Activated CD4-positive, alpha-beta memory T cell treated with anti-CD3 and anti-CD28 coated beads, Interleukin-2, amount 10 ng/mL, durations not matched to agents 7 days and 5 days (primary cell): ENCODE measurements at regions not wholly inside any gene's neighbourhood (a gene's known extent, or its start where the extent isn't known, plus 50 kb on each side); places are given as distances from the start of the nearest gene placed in this dataset.
"Not testable (repeated sequence)": the region's sequence is repeated elsewhere in the genome, so short reads cannot be mapped to it uniquely, and the experiment has no call there.

ENCODE experiments used
- CTCF ChIA-PET: fragments of 350-600 bp; sonication (Branson Sonifier 250); formaldehyde crosslinking; loops from one replicate; lab custom pipeline; 2021; ENCODE audit warnings: antibody characterized with exemption, inconsistent platforms; lab: Charles Lee
- POLR2A ChIA-PET: fragments of 350-600 bp; sonication (Branson Sonifier 250); formaldehyde crosslinking; loops from one replicate; lab custom pipeline; 2021; ENCODE audit warnings: antibody characterized with exemption; lab: Charles Lee
- DNase-seq: peaks from one replicate; pipeline ENCODE4 v3.0.0-alpha.2; 2020
- H3K27ac Mint-ChIP-seq: one replicate; pipeline ENCODE4 v1.8.0; 2021; ENCODE audit warnings: mild to moderate bottlenecking, mixed read lengths
- H3K27me3 Mint-ChIP-seq: one replicate; pipeline ENCODE4 v1.8.0; 2021; ENCODE audit warnings: mixed read lengths
- H3K36me3 Mint-ChIP-seq: one replicate; pipeline ENCODE4 v1.8.0; 2021; ENCODE audit warnings: low read depth, mixed read lengths
- H3K4me1 Mint-ChIP-seq: one replicate; pipeline ENCODE4 v1.8.0; 2021; ENCODE audit warnings: mixed read lengths
- H3K4me3 Mint-ChIP-seq: one replicate; pipeline ENCODE4 v1.8.0; 2021; ENCODE audit warnings: mild to moderate bottlenecking, mixed read lengths
- H3K9me3 Mint-ChIP-seq: one replicate; pipeline ENCODE4 v1.8.0; 2021; ENCODE audit warnings: mixed read lengths

DNA sequence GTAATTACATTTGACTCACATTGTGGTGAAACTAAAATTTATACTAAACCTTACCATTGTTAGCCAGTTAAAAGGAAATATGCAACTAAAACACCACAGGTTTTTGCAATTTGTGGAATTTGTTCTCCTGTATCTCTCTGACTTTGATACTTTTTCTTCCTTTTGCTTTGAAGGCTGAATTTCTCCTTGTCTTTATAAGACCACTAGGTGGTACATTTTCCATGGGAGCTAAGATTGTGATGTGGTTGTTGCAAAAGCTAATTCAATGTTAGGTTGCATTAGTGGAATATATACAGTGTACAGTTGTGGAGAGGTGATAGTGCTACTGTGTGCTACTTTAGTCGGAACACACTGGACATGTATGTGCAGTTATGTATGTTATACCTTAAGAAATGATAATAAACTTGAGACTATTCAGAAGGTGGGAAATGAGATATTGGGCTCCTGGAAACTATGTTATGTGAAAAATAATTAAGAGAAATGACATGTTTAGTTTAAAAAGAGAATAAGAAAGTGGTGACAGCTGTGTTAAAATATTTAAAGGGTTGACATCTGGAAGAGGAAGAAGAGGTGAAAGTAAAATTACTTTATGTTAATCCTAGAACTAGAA lies 70.3 kb downstream of the ARL9 start:
- Mint-ChIP-seq H3K27ac (no peak overlapping the region), H3K27me3 (peaks cover 15% of the 10 kb centered on the region), H3K36me3 (no peaks in the 10 kb centered on the region), H3K9me3 (no peaks in the 10 kb centered on the region), H3K4me1 (peaks cover 5% of the 10 kb centered on the region), H3K4me3 (no peak overlapping the region)
- CTCF ChIA-PET: interaction anchor here (0.6 to 2.4 kb wide), 9 partner anchors 9 to 261 kb away, joined by 3 to 19 read pairs (median 4); no protein-coding TSS in a partner anchor
- POLR2A ChIA-PET: no interaction called here
- DNase-seq: no peak

DNA sequence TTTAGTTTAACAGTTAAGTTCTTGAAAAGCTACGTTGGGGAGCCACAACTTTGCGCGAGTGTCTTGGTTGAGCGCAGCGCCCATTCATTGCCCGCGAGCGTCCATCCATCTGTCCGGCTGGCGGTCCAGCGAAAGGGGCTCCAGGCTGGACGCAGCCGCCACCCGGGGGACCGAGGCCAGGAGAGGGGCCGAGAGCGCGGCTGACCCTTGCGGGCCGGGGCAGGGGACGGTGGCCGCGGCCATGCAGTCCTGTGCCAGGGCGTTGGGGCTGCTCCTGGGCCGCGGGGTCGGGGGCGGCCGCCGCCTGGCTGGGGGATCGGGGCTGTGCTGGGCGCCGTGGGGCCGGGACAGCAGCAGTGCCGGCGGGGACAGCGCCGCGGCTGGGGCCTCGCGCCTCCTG lies 86.8 kb downstream of the ARL9 start:
- H3K4me1 Mint-ChIP-seq, CTCF ChIA-PET, DNase-seq, POLR2A ChIA-PET, H3K27ac Mint-ChIP-seq, H3K36me3 Mint-ChIP-seq, H3K4me3 Mint-ChIP-seq: not testable (repeated sequence)
- Mint-ChIP-seq H3K27me3 (peaks cover 21% of the 10 kb centered on the region), H3K9me3 (peaks cover 21% of the 10 kb centered on the region)
